ENCODE measurements at regions not wholly inside any gene's neighbourhood (a gene's known extent, or its start where the extent isn't known, plus 50 kb on each side); places are given as distances from the start of the nearest gene placed in this dataset.

DNA sequence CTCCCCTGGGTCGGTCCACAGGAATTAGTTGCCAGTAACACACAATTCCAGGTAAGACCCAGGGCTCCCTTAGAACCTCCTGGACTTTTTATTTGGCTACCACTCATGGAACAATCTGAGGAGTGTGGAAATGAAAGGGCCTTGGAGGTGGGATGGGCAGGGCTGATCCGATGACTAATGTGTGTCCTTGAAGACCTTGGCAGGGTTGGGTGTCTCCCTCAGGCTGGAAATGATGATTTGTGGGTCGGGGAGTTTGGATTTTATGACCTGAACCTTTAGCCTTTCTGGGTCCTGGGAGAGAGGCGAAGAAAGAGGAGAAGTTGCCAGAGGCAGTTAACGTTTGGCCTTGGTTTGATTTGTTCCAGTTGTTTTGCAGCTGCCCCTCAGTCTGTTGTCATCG, 425.0 kb downstream of the MID1IP1 start:
- H3K4me3 ChIP-seq (ENCODE audit: low read depth, low read length), result no peak overlapping the region
- no peak for DNase-seq (ENCODE audit: low read depth)
- TF ChIP-seq, protein P1, sequence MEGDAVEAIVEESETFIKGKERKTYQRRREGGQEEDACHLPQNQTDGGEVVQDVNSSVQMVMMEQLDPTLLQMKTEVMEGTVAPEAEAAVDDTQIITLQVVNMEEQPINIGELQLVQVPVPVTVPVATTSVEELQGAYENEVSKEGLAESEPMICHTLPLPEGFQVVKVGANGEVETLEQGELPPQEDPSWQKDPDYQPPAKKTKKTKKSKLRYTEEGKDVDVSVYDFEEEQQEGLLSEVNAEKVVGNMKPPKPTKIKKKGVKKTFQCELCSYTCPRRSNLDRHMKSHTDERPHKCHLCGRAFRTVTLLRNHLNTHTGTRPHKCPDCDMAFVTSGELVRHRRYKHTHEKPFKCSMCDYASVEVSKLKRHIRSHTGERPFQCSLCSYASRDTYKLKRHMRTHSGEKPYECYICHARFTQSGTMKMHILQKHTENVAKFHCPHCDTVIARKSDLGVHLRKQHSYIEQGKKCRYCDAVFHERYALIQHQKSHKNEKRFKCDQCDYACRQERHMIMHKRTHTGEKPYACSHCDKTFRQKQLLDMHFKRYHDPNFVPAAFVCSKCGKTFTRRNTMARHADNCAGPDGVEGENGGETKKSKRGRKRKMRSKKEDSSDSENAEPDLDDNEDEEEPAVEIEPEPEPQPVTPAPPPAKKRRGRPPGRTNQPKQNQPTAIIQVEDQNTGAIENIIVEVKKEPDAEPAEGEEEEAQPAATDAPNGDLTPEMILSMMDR (conservative IDR thresholded peaks at IDR 0.05; ENCODE audit: low read depth, low read length), result no peak

GRCh38 chrX:39227371-39227770, 426.1 kb downstream of the MID1IP1 start:
- TF ChIP-seq, protein P1 (conservative IDR thresholded peaks at IDR 0.05; ENCODE audit: low read depth, low read length), result no peak
- DNase-seq (ENCODE audit: low read depth), result no peak
- H3K4me3 ChIP-seq (ENCODE audit: low read depth, low read length), result no peak overlapping the region

GRCh38 chrX:39238006-39238405, 436.7 kb downstream of the MID1IP1 start:
- TF ChIP-seq, protein P1 (conservative IDR thresholded peaks at IDR 0.05; ENCODE audit: low read depth, low read length), result no peak
- DNase-seq (ENCODE audit: low read depth), result no peak

GRCh38 chrX:39242187-39242586, 440.9 kb downstream of the MID1IP1 start:
- TF ChIP-seq, protein P1 (conservative IDR thresholded peaks at IDR 0.05; ENCODE audit: low read depth, low read length), result peak; percentile 52
- DNase-seq (ENCODE audit: low read depth), result peak; percentile 36
- no peak overlapping the region for H3K4me3 ChIP-seq (ENCODE audit: low read depth, low read length)

More at GRCh38 chrX:39238006-39238405, 436.7 kb downstream of the MID1IP1 start:
- no peak overlapping the region for H3K4me3 ChIP-seq (ENCODE audit: low read depth, low read length)

GRCh38 chrX:39244147-39244546, 442.9 kb downstream of the MID1IP1 start:
- H3K4me3 ChIP-seq (ENCODE audit: low read depth, low read length), result no peak overlapping the region
- TF ChIP-seq, protein P1 (conservative IDR thresholded peaks at IDR 0.05; ENCODE audit: low read depth, low read length), result no peak
- DNase-seq (ENCODE audit: low read depth), result no peak

GRCh38 chrX:39245024-39245423, 443.8 kb downstream of the MID1IP1 start:
- DNase-seq (ENCODE audit: low read depth), result no peak
- no peak overlapping the region for H3K4me3 ChIP-seq (ENCODE audit: low read depth, low read length)
- TF ChIP-seq, protein P1 (conservative IDR thresholded peaks at IDR 0.05; ENCODE audit: low read depth, low read length), result no peak

GRCh38 chrX:39247536-39247935, 446.3 kb downstream of the MID1IP1 start:
- H3K4me3 ChIP-seq (ENCODE audit: low read depth, low read length), result no peak overlapping the region
- DNase-seq (ENCODE audit: low read depth), result no peak
- TF ChIP-seq, protein P1 (conservative IDR thresholded peaks at IDR 0.05; ENCODE audit: low read depth, low read length), result no peak

All from choroid plexus epithelial cell (primary cell).